IgD-negative memory B cell (primary cell): ENCODE measurements at regions not wholly inside any gene's neighbourhood (a gene's known extent, or its start where the extent isn't known, plus 50 kb on each side); places are given as distances from the start of the nearest gene placed in this dataset.

Experiments
- H3K27ac Mint-ChIP-seq, 3 donors: one replicate each; pipeline ENCODE4 v1.8.0; 2020 to 2022; ENCODE audit warnings: mild to moderate bottlenecking in 3 of 3, mixed read lengths in 3 of 3, moderate library complexity in 1 of 3
- H3K27me3 Mint-ChIP-seq: one replicate; pipeline ENCODE4 v1.8.0; 2021; ENCODE audit warnings: mixed read lengths
- H3K36me3 Mint-ChIP-seq: one replicate; pipeline ENCODE4 v1.8.0; 2020; ENCODE audit warnings: mild to moderate bottlenecking, mixed read lengths
- H3K4me1 Mint-ChIP-seq, 3 donors: one replicate each; pipeline ENCODE4 v1.8.0; 2020 to 2022; ENCODE audit warnings: mixed read lengths in 3 of 3, mild to moderate bottlenecking in 1 of 3
- H3K4me3 Mint-ChIP-seq, 4 donors: one replicate each; pipeline ENCODE4 v1.8.0; 2020 to 2022; ENCODE audit warnings: mild to moderate bottlenecking in 4 of 4, mixed read lengths in 4 of 4, moderate library complexity in 3 of 4
- H3K9me3 Mint-ChIP-seq, 3 donors: one replicate each; pipeline ENCODE4 v1.8.0; 2020 to 2021; ENCODE audit warnings: mixed read lengths in 3 of 3, mild to moderate bottlenecking in 1 of 3

- peaks cover 4% of the 10 kb centered on the region for H3K27me3 Mint-ChIP-seq
- peaks cover 4 to 12% (median 9%) of the 10 kb centered on the region in 3 donors for H3K9me3 Mint-ChIP-seq
- H3K27ac Mint-ChIP-seq: no peak overlapping the region
- H3K4me3 Mint-ChIP-seq: no peak overlapping the region
- H3K36me3 Mint-ChIP-seq: no peaks in the 10 kb centered on the region
- H3K4me1 Mint-ChIP-seq: no peaks in the 10 kb centered on the region
These were observed 122.7 kb upstream of the ALDH1B1 start for GRCh38 chr9:38269775-38270174.

GRCh38 chr9:38263532-38263931, 129.0 kb upstream of the ALDH1B1 start:
- H3K9me3 Mint-ChIP-seq: peaks cover 13 to 29% (median 17%) of the 10 kb centered on the region in 3 donors
- H3K4me3 Mint-ChIP-seq: peak overlapping the region in 1 of 4 donors; percentile 5
- no peaks in the 10 kb centered on the region for H3K27me3 Mint-ChIP-seq
- H3K36me3 Mint-ChIP-seq: peaks cover 7% of the 10 kb centered on the region
- no peaks in the 10 kb centered on the region for H3K4me1 Mint-ChIP-seq
- H3K27ac Mint-ChIP-seq: no peak overlapping the region

- Mint-ChIP-seq H3K4me3 (no peak overlapping the region), H3K27ac (no peak overlapping the region), H3K27me3 (peaks cover 4% of the 10 kb centered on the region), H3K4me1 (no peaks in the 10 kb centered on the region), H3K36me3 (peaks cover 7% of the 10 kb centered on the region), H3K9me3 (peaks cover 8 to 16% (median 15%) of the 10 kb centered on the region in 3 donors)
These were observed 132.8 kb upstream of the ALDH1B1 start for GRCh38 chr9:38259519-38260218.

DNA sequence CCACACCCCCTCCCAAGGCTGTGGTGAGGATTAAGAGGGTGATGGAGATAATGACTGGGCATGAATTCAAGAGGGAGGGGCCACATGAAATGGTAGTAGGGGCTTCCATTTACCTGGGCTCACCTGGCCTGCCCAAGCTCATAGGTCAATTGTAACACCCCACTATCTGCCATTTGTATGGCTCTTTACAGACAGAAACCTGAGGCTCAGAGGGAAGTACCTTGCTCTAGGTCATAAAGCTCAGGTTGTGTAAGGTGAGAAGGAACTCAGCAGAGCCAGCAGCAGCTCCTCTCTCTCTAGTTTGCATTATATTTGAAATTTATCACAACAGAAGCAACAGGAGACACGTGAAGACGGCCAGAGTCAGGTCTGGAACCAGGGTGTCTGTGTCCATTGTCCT, 133.4 kb upstream of the ALDH1B1 start:
- Mint-ChIP-seq H3K36me3 (peaks cover 4% of the 10 kb centered on the region), H3K27ac (no peak overlapping the region), H3K4me1 (no peaks in the 10 kb centered on the region), H3K4me3 (no peak overlapping the region), H3K27me3 (peaks cover 4% of the 10 kb centered on the region), H3K9me3 (peaks cover 4 to 11% (median 10%) of the 10 kb centered on the region in 3 donors)

DNA sequence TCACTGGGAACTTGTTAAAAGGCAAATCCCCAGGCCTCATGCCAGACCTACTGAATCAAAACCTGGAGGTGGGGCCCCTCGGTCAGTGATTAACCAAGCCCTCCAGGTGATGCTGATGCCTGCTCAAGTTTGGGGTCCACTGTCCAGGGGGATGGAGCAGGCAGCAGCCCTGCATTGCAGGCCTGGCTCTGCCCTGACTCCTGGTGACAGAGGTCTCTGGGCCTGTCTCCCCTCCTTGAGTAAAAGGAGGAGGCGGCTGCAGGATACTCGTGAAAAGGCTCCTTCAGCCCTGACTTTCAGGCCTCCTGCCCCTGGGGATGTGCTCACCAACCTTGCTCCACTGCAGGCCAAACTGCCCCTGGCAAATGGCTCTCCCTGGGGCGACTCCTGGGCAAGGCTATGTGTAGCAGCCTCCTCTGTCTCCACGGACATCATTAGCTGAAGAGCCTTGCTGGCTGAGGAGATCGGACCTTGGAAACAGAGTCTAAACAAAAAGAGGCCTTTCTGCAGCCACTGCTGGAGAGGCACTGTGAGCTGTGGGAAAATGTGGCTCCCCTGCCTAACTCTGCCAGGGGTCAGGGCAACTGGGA, 134.8 kb upstream of the ALDH1B1 start:
- H3K27ac Mint-ChIP-seq: no peak overlapping the region
- H3K4me1 Mint-ChIP-seq: no peaks in the 10 kb centered on the region
- H3K9me3 Mint-ChIP-seq: peaks cover 0 to 4% (median 3%) of the 10 kb centered on the region in 3 donors
- no peak overlapping the region for H3K4me3 Mint-ChIP-seq
- peaks cover 3% of the 10 kb centered on the region for H3K36me3 Mint-ChIP-seq
- H3K27me3 Mint-ChIP-seq: peaks cover 4% of the 10 kb centered on the region

DNA sequence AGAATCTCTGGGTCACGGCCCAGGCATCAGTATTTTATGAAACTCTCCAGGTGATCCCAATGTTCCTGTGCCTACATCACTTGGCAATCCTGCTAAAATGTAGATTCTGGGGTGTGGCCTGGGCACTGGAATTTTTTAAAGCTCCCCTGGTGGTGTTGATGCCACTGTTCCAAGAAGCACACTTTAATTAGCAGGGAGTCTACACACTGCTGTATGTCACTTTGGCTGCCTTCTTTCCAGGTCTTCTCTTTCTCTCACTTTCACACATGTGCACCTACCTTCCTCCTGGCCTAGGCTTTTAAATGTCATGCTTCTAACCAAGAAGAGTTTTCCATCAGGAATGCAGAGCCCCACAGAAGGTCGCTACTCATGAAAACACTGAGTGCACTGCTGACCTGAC, 136.0 kb upstream of the ALDH1B1 start:
- H3K36me3 Mint-ChIP-seq: peaks cover 3% of the 10 kb centered on the region
- H3K27me3 Mint-ChIP-seq: peaks cover 4% of the 10 kb centered on the region
- no peak overlapping the region for H3K27ac Mint-ChIP-seq
- H3K4me3 Mint-ChIP-seq: no peak overlapping the region
- H3K9me3 Mint-ChIP-seq: peaks cover 0 to 4% (median 3%) of the 10 kb centered on the region in 3 donors
- no peaks in the 10 kb centered on the region for H3K4me1 Mint-ChIP-seq

GRCh38 chr9:38255599-38255998, 136.9 kb upstream of the ALDH1B1 start:
- H3K9me3 Mint-ChIP-seq: peaks cover 0 to 4% (median 3%) of the 10 kb centered on the region in 3 donors
- no peak overlapping the region for H3K27ac Mint-ChIP-seq
- no peaks in the 10 kb centered on the region for H3K4me1 Mint-ChIP-seq
- H3K4me3 Mint-ChIP-seq: no peak overlapping the region
- peaks cover 4% of the 10 kb centered on the region for H3K27me3 Mint-ChIP-seq
- peaks cover 3% of the 10 kb centered on the region for H3K36me3 Mint-ChIP-seq

DNA sequence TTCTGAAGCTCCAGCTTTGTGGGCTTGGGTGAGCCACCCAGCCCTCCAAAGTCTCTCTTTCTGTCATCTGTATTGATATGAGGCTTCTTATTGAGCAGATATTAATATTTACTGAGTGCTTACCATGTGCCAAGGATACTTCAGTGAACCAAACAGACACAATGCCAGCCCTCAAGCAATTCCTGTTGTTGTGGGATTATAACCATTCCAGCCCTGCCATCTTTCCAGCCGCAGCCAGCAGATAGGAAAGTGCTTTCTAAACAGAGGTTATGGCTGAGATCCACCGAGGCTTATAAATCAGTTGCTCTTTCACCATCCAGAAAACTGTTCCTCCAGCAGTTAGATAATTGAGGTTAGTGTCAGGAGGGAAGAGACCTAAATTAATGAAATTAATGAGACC, 137.7 kb upstream of the ALDH1B1 start:
- no peak overlapping the region for H3K4me3 Mint-ChIP-seq
- peaks cover 4% of the 10 kb centered on the region for H3K27me3 Mint-ChIP-seq
- H3K9me3 Mint-ChIP-seq: peaks cover 0 to 2% (median 2%) of the 10 kb centered on the region in 3 donors
- H3K4me1 Mint-ChIP-seq: no peaks in the 10 kb centered on the region
- peaks cover 2% of the 10 kb centered on the region for H3K36me3 Mint-ChIP-seq
- no peak overlapping the region for H3K27ac Mint-ChIP-seq

GRCh38 chr9:38254151-38254550, 138.4 kb upstream of the ALDH1B1 start:
- Mint-ChIP-seq H3K9me3 (peaks cover 0 to 2% (median 0%) of the 10 kb centered on the region in 3 donors), H3K36me3 (no peaks in the 10 kb centered on the region), H3K4me1 (no peaks in the 10 kb centered on the region), H3K27ac (no peak overlapping the region), H3K4me3 (no peak overlapping the region), H3K27me3 (peaks cover 4% of the 10 kb centered on the region)

- H3K4me3 Mint-ChIP-seq: no peak overlapping the region
- no peaks in the 10 kb centered on the region for H3K36me3 Mint-ChIP-seq
- H3K9me3 Mint-ChIP-seq: peaks cover 0 to 2% (median 0%) of the 10 kb centered on the region in 3 donors
- no peak overlapping the region for H3K27ac Mint-ChIP-seq
- no peaks in the 10 kb centered on the region for H3K4me1 Mint-ChIP-seq
- H3K27me3 Mint-ChIP-seq: peaks cover 4% of the 10 kb centered on the region
These were observed 139.3 kb upstream of the ALDH1B1 start for GRCh38 chr9:38253200-38253599.

GRCh38 chr9:38251036-38251860, 141.3 kb upstream of the ALDH1B1 start:
- no peaks in the 10 kb centered on the region for H3K27me3 Mint-ChIP-seq
- no peak overlapping the region for H3K27ac Mint-ChIP-seq
- H3K36me3 Mint-ChIP-seq: no peaks in the 10 kb centered on the region
- H3K9me3 Mint-ChIP-seq: no peaks in the 10 kb centered on the region
- no peak overlapping the region for H3K4me3 Mint-ChIP-seq
- no peaks in the 10 kb centered on the region for H3K4me1 Mint-ChIP-seq

DNA sequence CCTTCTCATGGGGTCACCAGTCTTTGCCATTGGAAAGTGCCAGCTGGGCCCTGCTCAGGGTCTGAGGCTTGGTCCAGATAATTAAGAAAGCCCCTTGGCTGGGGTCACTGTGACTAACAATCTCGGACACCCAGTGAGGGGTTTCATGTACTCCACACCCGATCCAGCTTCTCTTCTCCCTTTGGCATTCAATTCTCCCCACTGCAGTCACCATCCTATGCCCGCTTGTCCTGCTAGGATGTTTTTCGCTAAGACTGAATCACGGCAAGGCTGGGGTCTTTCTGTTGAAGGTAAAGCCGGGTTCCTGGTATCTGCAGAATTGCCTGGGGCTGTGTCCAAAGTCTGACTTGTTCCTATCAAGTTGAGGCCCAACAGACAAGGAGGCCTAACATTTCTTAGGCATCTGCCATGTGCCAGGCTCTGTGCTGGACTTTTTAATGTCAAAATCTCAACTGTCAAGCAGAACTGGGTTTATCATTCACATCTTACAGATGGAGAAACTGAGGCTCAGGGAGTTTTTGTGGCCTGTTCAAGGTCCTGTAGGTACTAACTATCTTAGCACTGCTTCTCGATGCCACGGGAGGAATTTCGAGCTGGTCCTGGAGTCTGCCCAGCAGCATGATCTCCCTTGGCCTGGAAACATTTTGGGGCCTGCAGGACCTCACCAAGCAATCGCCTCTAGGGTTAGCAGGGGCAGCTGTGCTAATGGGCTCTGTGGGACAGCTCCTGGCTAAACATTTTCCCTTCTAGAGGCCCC, 142.0 kb upstream of the ALDH1B1 start:
- Mint-ChIP-seq H3K4me1 (no peaks in the 10 kb centered on the region), H3K36me3 (no peaks in the 10 kb centered on the region), H3K27me3 (no peaks in the 10 kb centered on the region), H3K9me3 (no peaks in the 10 kb centered on the region), H3K27ac (no peak overlapping the region), H3K4me3 (no peak overlapping the region)

- Mint-ChIP-seq H3K27ac (no peak overlapping the region), H3K9me3 (no peaks in the 10 kb centered on the region), H3K36me3 (no peaks in the 10 kb centered on the region), H3K4me1 (no peaks in the 10 kb centered on the region), H3K27me3 (no peaks in the 10 kb centered on the region), H3K4me3 (no peak overlapping the region)
These were observed 142.8 kb upstream of the ALDH1B1 start for GRCh38 chr9:38249587-38250210.

DNA sequence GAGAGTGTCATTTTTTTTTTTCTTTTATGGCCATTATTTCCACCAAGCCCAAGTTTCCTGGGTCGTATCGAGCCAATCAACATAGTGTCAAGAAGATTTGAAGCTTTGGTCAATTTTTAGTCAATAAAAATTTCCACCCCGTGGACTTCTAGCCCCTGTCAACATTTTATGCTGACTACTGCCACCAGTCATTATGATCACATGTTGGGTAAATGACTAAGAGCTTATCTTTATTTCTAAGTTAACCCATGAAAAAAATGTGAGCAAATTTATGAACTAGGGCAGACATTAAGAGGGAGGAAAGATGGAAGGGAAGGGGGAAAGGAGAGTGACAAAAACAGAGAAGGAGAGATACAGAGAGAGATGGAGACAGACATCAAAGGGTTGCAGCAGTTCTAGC, 143.5 kb upstream of the ALDH1B1 start:
- Mint-ChIP-seq H3K4me3 (no peak overlapping the region), H3K4me1 (no peaks in the 10 kb centered on the region), H3K27me3 (no peaks in the 10 kb centered on the region), H3K27ac (no peak overlapping the region), H3K36me3 (no peaks in the 10 kb centered on the region), H3K9me3 (no peaks in the 10 kb centered on the region)
